Neural cell (in vitro differentiated cells): ENCODE measurements at regions not wholly inside any gene's neighbourhood (a gene's known extent, or its start where the extent isn't known, plus 50 kb on each side); places are given as distances from the start of the nearest gene placed in this dataset.

Experiments
- H2AFZ ChIP-seq: fragments of 200-600, 300-800 bp; sonication (generic), shearing (Covaris generic); 2 replicates; pipeline ENCODE4 v1.6.0; 2014; ENCODE audit warnings: low read depth, mild to moderate bottlenecking, antibody characterized with exemption, low read length, moderate library complexity
- H3F3A ChIP-seq: fragments of 200-600 bp; shearing (Covaris generic); 2 replicates; pipeline ENCODE4 v1.6.1; 2016; ENCODE audit warnings: mild to moderate bottlenecking, moderate library complexity, mixed read lengths, antibody characterized with exemption, low read length; ENCODE audit not compliant: insufficient read depth, poor library complexity, severe bottlenecking
- H3K27ac ChIP-seq: fragments of 200-600, 300-800 bp; sonication (generic), shearing (Covaris generic); 2 replicates; pipeline ENCODE4 v1.5.1; 2014; ENCODE audit warnings: mild to moderate bottlenecking, low read length, moderate library complexity
- H3K27me3 ChIP-seq: fragments of 300-800, 200-600 bp; sonication (generic), shearing (Covaris generic); 2 replicates; pipeline ENCODE4 v1.6.0; 2014; ENCODE audit warnings: mild to moderate bottlenecking, low read depth, low read length, moderate library complexity; ENCODE audit not compliant: insufficient read depth
- H3K36me3 ChIP-seq: fragments of 300-800, 200-600 bp; sonication (generic), shearing (Covaris generic); 2 replicates; pipeline ENCODE4 v1.5.1; 2014; ENCODE audit warnings: mild to moderate bottlenecking, antibody characterized with exemption, low read length, moderate library complexity; ENCODE audit not compliant: insufficient read depth
- H3K4me2 ChIP-seq: fragments of 300-800, 200-600 bp; sonication (generic), shearing (Covaris generic); 2 replicates; pipeline ENCODE4 v1.6.0; 2014; ENCODE audit warnings: mild to moderate bottlenecking, low read length
- H3K4me3 ChIP-seq: fragments of 300-800, 200-600 bp; sonication (generic), shearing (Covaris generic); 2 replicates; pipeline ENCODE4 v1.5.1; 2014; ENCODE audit warnings: mild to moderate bottlenecking, low read length, moderate library complexity
- H3K79me2 ChIP-seq: fragments of 200-600 bp; shearing (Covaris generic); replicated peaks from 2 replicates; pipeline ENCODE4 v1.6.0; 2014; ENCODE audit warnings: mild to moderate bottlenecking, low read length, moderate library complexity; ENCODE audit not compliant: insufficient read depth
- H3K9ac ChIP-seq: fragments of 300-800, 200-600 bp; sonication (generic), shearing (Covaris generic); 2 replicates; pipeline ENCODE4 v1.6.1; 2016; ENCODE audit warnings: mild to moderate bottlenecking, low read length, mixed read lengths
- H3K9me2 ChIP-seq: fragments of 200-600 bp; shearing (Covaris generic); 2 replicates; pipeline ENCODE4 v1.6.1; 2016; ENCODE audit warnings: mild to moderate bottlenecking, low read length, mixed read lengths; ENCODE audit not compliant: insufficient read depth
- H3K9me3 ChIP-seq: fragments of 200-600, 300-800 bp; sonication (generic), shearing (Covaris generic); 2 replicates; pipeline ENCODE4 v1.6.1; 2016; ENCODE audit warnings: mild to moderate bottlenecking, mixed run types, low read length, moderate library complexity, mixed read lengths
- H4K20me1 ChIP-seq: fragments of 200-600 bp; shearing (Covaris generic); 2 replicates; pipeline ENCODE4 v1.6.1; 2016; ENCODE audit warnings: mild to moderate bottlenecking, mixed run types; ENCODE audit not compliant: insufficient read depth
- EP300 ChIP-seq: fragments of 450-650 bp; conservative IDR thresholded peaks from 2 replicates; pipeline ENCODE4 v1.6.1; 2014; ENCODE audit warnings: antibody characterized with exemption, mild to moderate bottlenecking, moderate library complexity; ENCODE audit not compliant: poor library complexity, severe bottlenecking
- EZH2 ChIP-seq: fragments of 200-600, 300-800 bp; shearing (Covaris generic), sonication (generic); IDR thresholded peaks from 2 replicates; pipeline ENCODE4 v1.6.1; 2014; ENCODE audit warnings: antibody characterized with exemption, low read length, borderline replicate concordance, mild to moderate bottlenecking; ENCODE audit not compliant: insufficient read depth, poor library complexity, severe bottlenecking
- MXI1 ChIP-seq: fragments of 450-650 bp; conservative IDR thresholded peaks from 2 replicates; pipeline ENCODE4 v1.6.1; 2014; ENCODE audit warnings: antibody characterized with exemption, mild to moderate bottlenecking; ENCODE audit not compliant: poor library complexity, severe bottlenecking
- POLR2AphosphoS5 ChIP-seq: IDR thresholded peaks from 2 replicates; pipeline ENCODE4 v1.6.1; 2012
- RAD21 ChIP-seq: fragments of 450-650 bp; conservative IDR thresholded peaks from 2 replicates; pipeline ENCODE4 v1.6.1; 2014; ENCODE audit warnings: antibody characterized with exemption, mild to moderate bottlenecking, moderate library complexity
- SMC3 ChIP-seq: fragments of 450-650 bp; conservative IDR thresholded peaks from 2 replicates; pipeline ENCODE4 v1.6.1; 2014; ENCODE audit warnings: antibody characterized with exemption, mild to moderate bottlenecking, moderate library complexity; ENCODE audit not compliant: poor library complexity
- TAF1 ChIP-seq: IDR thresholded peaks from 2 replicates; pipeline ENCODE4 v1.6.1; 2012; ENCODE audit warnings: low read depth
- TF ChIP-seq, protein P1 (sequence below): fragments of 450-650 bp; IDR thresholded peaks from 2 replicates; pipeline ENCODE4 v1.5.1; 2014; ENCODE audit warnings: antibody characterized with exemption, mild to moderate bottlenecking, moderate library complexity; ENCODE audit not compliant: poor library complexity, severe bottlenecking
- TF ChIP-seq, protein P2 (sequence below): IDR thresholded peaks from 2 replicates; pipeline ENCODE4 v1.6.1; 2012; ENCODE audit warnings: borderline replicate concordance

DNA sequence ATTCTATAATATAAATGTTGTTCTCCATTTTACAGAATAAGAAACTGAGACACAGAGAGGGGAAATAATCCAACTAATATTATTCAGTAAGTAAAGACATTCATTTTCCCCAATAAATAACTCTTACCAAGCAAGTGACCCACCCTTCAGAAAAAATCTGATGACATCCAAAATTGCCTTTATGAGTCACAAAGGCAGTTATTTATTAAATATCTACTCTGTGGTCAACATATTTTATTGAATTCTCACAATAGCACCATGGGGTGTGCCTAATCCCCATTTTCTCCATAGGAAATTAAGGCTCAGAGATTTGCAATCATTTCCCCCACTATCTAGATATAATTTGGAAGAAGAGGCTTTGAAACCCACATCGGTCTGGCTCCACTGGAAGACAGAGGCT, 161.5 kb upstream of the ISX start:
- H3K27ac ChIP-seq = no peak overlapping the region
- H2AFZ ChIP-seq = no peak overlapping the region
- no peak overlapping the region for H3K4me2 ChIP-seq
- H4K20me1 ChIP-seq = no peaks in the 10 kb centered on the region
- no peaks in the 10 kb centered on the region for H3K36me3 ChIP-seq
- H3K27me3 ChIP-seq = no peaks in the 10 kb centered on the region
- H3K9ac ChIP-seq = no peak overlapping the region
- no peaks in the 10 kb centered on the region for H3F3A ChIP-seq
- no peaks in the 10 kb centered on the region for H3K9me3 ChIP-seq
- no peak for TF ChIP-seq SMC3
- TF ChIP-seq TAF1 = no peak
- TF ChIP-seq, protein P1, sequence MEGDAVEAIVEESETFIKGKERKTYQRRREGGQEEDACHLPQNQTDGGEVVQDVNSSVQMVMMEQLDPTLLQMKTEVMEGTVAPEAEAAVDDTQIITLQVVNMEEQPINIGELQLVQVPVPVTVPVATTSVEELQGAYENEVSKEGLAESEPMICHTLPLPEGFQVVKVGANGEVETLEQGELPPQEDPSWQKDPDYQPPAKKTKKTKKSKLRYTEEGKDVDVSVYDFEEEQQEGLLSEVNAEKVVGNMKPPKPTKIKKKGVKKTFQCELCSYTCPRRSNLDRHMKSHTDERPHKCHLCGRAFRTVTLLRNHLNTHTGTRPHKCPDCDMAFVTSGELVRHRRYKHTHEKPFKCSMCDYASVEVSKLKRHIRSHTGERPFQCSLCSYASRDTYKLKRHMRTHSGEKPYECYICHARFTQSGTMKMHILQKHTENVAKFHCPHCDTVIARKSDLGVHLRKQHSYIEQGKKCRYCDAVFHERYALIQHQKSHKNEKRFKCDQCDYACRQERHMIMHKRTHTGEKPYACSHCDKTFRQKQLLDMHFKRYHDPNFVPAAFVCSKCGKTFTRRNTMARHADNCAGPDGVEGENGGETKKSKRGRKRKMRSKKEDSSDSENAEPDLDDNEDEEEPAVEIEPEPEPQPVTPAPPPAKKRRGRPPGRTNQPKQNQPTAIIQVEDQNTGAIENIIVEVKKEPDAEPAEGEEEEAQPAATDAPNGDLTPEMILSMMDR = no peak
- no peak for TF ChIP-seq POLR2AphosphoS5
- TF ChIP-seq, protein P2, sequence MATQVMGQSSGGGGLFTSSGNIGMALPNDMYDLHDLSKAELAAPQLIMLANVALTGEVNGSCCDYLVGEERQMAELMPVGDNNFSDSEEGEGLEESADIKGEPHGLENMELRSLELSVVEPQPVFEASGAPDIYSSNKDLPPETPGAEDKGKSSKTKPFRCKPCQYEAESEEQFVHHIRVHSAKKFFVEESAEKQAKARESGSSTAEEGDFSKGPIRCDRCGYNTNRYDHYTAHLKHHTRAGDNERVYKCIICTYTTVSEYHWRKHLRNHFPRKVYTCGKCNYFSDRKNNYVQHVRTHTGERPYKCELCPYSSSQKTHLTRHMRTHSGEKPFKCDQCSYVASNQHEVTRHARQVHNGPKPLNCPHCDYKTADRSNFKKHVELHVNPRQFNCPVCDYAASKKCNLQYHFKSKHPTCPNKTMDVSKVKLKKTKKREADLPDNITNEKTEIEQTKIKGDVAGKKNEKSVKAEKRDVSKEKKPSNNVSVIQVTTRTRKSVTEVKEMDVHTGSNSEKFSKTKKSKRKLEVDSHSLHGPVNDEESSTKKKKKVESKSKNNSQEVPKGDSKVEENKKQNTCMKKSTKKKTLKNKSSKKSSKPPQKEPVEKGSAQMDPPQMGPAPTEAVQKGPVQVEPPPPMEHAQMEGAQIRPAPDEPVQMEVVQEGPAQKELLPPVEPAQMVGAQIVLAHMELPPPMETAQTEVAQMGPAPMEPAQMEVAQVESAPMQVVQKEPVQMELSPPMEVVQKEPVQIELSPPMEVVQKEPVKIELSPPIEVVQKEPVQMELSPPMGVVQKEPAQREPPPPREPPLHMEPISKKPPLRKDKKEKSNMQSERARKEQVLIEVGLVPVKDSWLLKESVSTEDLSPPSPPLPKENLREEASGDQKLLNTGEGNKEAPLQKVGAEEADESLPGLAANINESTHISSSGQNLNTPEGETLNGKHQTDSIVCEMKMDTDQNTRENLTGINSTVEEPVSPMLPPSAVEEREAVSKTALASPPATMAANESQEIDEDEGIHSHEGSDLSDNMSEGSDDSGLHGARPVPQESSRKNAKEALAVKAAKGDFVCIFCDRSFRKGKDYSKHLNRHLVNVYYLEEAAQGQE = no peak
- TF ChIP-seq RAD21 = no peak
- TF ChIP-seq MXI1 = no peak
- no peak for TF ChIP-seq EP300
- no peak for TF ChIP-seq EZH2
- H3K4me3 ChIP-seq = no peak overlapping the region
- no peaks in the 10 kb centered on the region for H3K9me2 ChIP-seq
- no peaks in the 10 kb centered on the region for H3K79me2 ChIP-seq

DNA sequence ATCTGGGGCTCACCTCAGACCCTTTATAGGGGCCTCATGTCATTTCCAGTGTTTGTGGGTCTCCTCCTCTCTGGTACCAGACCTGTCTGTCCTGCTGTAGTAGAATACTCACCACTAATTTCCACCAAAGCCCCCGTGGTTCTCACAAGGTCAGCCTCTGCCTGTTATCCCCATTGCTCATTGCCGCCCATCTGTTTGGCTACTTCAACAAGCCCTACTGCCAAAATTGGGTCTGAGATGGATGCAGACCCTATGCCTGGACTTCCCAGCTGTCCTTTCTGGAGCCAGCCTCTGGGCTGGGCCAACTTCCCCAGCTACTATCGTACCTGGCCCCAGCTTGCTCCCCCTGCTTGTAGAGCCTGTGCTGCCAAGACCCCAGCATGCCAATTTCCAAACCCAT, 152.1 kb upstream of the ISX start:
- TF ChIP-seq RAD21 = no peak
- no peak for TF ChIP-seq POLR2AphosphoS5
- TF ChIP-seq, protein P2 = no peak
- no peak for TF ChIP-seq TAF1
- Histone ChIP-seq H3F3A (no peaks in the 10 kb centered on the region), H3K36me3 (no peaks in the 10 kb centered on the region), H3K27me3 (no peaks in the 10 kb centered on the region), H2AFZ (no peak overlapping the region), H3K9me2 (no peaks in the 10 kb centered on the region), H3K9ac (no peak overlapping the region), H3K9me3 (no peaks in the 10 kb centered on the region), H3K27ac (no peak overlapping the region), H3K4me2 (no peak overlapping the region), H3K4me3 (no peak overlapping the region), H4K20me1 (no peaks in the 10 kb centered on the region), H3K79me2 (no peaks in the 10 kb centered on the region)
